ENCODE measurements at regions not wholly inside any gene's neighbourhood (a gene's known extent, or its start where the extent isn't known, plus 50 kb on each side); places are given as distances from the start of the nearest gene placed in this dataset.

GRCh38 chr17:77691216-77692085 is 267.1 kb upstream of the TNRC6C start:
- Histone ChIP-seq H3K4me3 (ENCODE audit: low read depth, low read length) (no peak overlapping the region), H3K9me3 (ENCODE audit: control insufficient read depth, insufficient read depth, low read depth, low read length) (no peaks in the 10 kb centered on the region), H3K27ac (ENCODE audit: extremely low read depth, low read depth, low read length) (no peak overlapping the region), H3K4me1 (ENCODE audit: control insufficient read depth, insufficient read depth, low read length) (peaks cover 3% of the 10 kb centered on the region; the same call in 1 of the 2 replicates), H3K36me3 (ENCODE audit: control insufficient read depth in 2 of 2, insufficient read depth in 1 of 2, low read length in 2 of 2) (no peaks in the 10 kb centered on the region)
- no peak for TF ChIP-seq ZNF221 (tag by site-specific recombination; IDR thresholded peaks at IDR 0.05; ENCODE audit: borderline replicate concordance)
- no peak for TF ChIP-seq ZNF335 (tag by site-specific recombination; conservative IDR thresholded peaks at IDR 0.05)
- no peak for TF ChIP-seq ZNF544 (tag by site-specific recombination; IDR thresholded peaks at IDR 0.05)
- TF ChIP-seq SP2 (tag by site-specific recombination; IDR thresholded peaks at IDR 0.05): no peak
- peak; percentile 35; the same call in 1 of the 2 replicates for TF ChIP-seq ZIC2 (tag by site-specific recombination; IDR thresholded peaks at IDR 0.05)
- TF ChIP-seq SCRT2 (tag by site-specific recombination; IDR thresholded peaks at IDR 0.05): no peak
- POLR2A ChIA-PET: no interaction called here
- CTCF ChIA-PET: interaction anchor here (0.5 to 0.7 kb wide), 3 partner anchors 8 to 288 kb away, joined by 3 to 4 read pairs (median 3); no protein-coding TSS in a partner anchor

GRCh38 chr17:77692571-77693161 is 265.8 kb upstream of the TNRC6C start:
- Histone ChIP-seq H3K4me3 (ENCODE audit: low read depth, low read length) (no peak overlapping the region), H3K27ac (ENCODE audit: extremely low read depth, low read depth, low read length) (no peak overlapping the region), H3K36me3 (ENCODE audit: control insufficient read depth in 2 of 2, insufficient read depth in 1 of 2, low read length in 2 of 2) (no peaks in the 10 kb centered on the region), H3K4me1 (ENCODE audit: control insufficient read depth, insufficient read depth, low read length) (peaks cover 3% of the 10 kb centered on the region; the same call in 1 of the 2 replicates), H3K9me3 (ENCODE audit: control insufficient read depth, insufficient read depth, low read depth, low read length) (no peaks in the 10 kb centered on the region)
- no peak for TF ChIP-seq ZNF280D (tag by site-specific recombination; IDR thresholded peaks at IDR 0.05)
- TF ChIP-seq ZIC2 (tag by site-specific recombination; IDR thresholded peaks at IDR 0.05): 0 out of 2 replicates have a peak, but pooled peaks have one; percentile 21
- TF ChIP-seq ZNF366 (tag by site-specific recombination; conservative IDR thresholded peaks at IDR 0.05): 0 out of 2 replicates have a peak, but pooled peaks have one; percentile 22
- TF ChIP-seq ZNF362 (tag by site-specific recombination; IDR thresholded peaks at IDR 0.05): 0 out of 2 replicates have a peak, but pooled peaks have one; percentile 26
- POLR2A ChIA-PET: no interaction called here
- CTCF ChIA-PET: interaction anchor here (0.6 kb wide), 1 partner anchor 1282 kb away, joined by 3 read pairs; no protein-coding TSS in a partner anchor

GRCh38 chr17:77693301-77693700 is 265.2 kb upstream of the TNRC6C start:
- no peak overlapping the region for H3K27ac ChIP-seq (ENCODE audit: extremely low read depth, low read depth, low read length)
- CTCF ChIA-PET: no interaction called here
- no peaks in the 10 kb centered on the region for H3K9me3 ChIP-seq (ENCODE audit: control insufficient read depth, insufficient read depth, low read depth, low read length)
- POLR2A ChIA-PET: no interaction called here
- H3K36me3 ChIP-seq (ENCODE audit: control insufficient read depth in 2 of 2, insufficient read depth in 1 of 2, low read length in 2 of 2): no peaks in the 10 kb centered on the region
- H3K4me3 ChIP-seq (ENCODE audit: low read depth, low read length): no peak overlapping the region
- H3K4me1 ChIP-seq (ENCODE audit: control insufficient read depth, insufficient read depth, low read length): peaks cover 3% of the 10 kb centered on the region; the same call in 1 of the 2 replicates
- TF ChIP-seq ZBTB49 (tag by site-specific recombination; IDR thresholded peaks at IDR 0.05; ENCODE audit: low read depth) (no peak), SCRT2 (tag by site-specific recombination; IDR thresholded peaks at IDR 0.05) (no peak), ZBTB10 (tag by site-specific recombination; IDR thresholded peaks at IDR 0.05) (no peak), ZNF529 (tag by site-specific recombination; IDR thresholded peaks at IDR 0.05; ENCODE audit: insufficient replicate concordance) (no peak), ZNF645 (tag by site-specific recombination; IDR thresholded peaks at IDR 0.05) (no peak), ZSCAN16 (tag by site-specific recombination; IDR thresholded peaks at IDR 0.05) (no peak), ZNF169 (tag by site-specific recombination; IDR thresholded peaks at IDR 0.05) (no peak)
